ENCODE measurements at regions not wholly inside any gene's neighbourhood (a gene's known extent, or its start where the extent isn't known, plus 50 kb on each side); places are given as distances from the start of the nearest gene placed in this dataset.

- TF ChIP-seq CTCF (IDR thresholded peaks at IDR 0.05) (no peak), KAT7 (CRISPR knock-in tag; IDR thresholded peaks at IDR 0.05; ENCODE audit: borderline replicate concordance) (no peak), NFYB (CRISPR knock-in tag; conservative IDR thresholded peaks at IDR 0.05; ENCODE audit: low read depth) (no peak)
Observed at GRCh38 chr13:63910511-63910910, 2494.9 kb upstream of the PCDH20 start.
